DMS79 (cell line): ENCODE measurements at regions not wholly inside any gene's neighbourhood (a gene's known extent, or its start where the extent isn't known, plus 50 kb on each side); places are given as distances from the start of the nearest gene placed in this dataset.

ENCODE experiments used
- DNase-seq: peaks from one replicate; lab custom pipeline; 2025; lab: John Stamatoyannopoulos, UW

DNA sequence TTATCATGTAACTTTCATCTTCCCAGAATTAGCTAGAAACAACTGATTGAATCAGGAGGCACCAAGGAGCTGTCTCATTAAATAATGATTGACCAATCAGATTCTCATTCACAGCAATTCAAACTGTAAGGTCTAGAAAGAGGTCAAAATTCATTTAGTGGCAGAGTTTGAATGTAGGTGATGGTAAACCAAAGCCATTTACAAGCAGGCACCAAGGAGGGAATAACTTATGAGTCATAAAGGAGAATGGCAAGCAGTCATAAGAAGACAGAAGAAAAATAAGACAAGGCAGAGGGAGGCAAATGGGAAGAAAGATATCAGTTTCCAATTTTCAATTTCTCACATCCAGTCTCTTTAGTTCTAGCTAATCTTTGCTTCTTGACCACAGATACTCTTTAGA, 52.9 kb upstream of the DEFB112 start:
- DNase-seq: no peak

DNA sequence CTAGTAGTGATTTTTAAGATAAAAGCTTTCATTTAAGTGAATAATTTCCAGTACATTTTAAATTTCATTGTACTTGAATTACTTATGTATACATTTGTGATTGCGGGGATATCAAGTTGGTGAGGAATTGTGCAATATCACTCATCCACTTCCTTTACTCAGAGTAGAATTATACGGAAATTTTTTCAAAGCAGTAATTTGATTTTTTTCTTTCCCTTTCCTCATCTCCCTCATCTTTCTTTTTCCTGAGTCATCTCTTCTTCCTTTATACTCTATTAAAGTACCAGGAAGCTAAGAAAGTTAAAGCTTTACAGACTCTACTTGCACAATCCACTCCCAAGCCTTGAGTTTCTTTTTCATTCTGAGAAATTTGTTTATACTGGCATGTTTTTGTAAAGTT, 60.9 kb upstream of the DEFB112 start:
- DNase-seq: no peak

DNA sequence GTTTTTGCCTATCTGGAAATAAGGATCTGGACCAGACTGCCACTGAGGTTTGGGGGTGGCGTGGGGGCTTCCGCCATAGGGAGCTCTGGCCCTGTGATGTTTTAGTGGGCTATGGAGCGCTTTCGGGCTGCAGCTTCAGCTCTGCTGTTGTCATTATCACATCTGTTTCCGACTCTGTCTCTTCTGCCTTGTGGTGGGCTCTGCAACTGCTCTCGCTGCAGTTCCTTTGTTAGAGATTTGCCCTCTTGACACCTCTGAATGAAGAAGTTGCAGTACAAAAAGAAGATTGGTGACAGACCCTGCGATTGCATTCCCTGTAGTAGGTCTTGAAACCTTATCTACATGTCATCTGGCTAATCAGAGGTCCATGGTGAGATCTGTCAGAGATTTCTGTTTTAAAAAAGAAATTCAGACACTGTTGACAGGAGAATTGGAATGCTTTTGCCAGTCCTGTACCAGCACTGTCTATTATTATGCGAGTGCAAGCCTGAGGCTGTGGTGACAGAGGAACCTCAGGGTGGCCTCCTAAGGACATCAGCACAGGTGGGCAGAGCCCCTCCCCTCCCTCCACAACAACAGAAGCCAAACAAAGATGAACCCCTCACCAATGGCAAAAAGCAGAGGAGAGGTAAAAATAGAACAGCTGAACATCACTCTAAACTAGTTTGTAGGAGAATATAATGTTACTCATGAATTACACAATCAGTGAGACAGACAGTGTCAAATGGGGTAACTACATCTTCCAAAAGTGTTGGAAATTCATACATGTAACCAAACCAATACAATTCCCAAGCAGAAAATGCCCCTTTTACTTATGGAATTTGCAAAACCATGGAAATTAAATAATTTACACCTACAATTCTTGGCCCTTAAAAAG, 63.5 kb upstream of the DEFB112 start:
- DNase-seq: no peak

DNA sequence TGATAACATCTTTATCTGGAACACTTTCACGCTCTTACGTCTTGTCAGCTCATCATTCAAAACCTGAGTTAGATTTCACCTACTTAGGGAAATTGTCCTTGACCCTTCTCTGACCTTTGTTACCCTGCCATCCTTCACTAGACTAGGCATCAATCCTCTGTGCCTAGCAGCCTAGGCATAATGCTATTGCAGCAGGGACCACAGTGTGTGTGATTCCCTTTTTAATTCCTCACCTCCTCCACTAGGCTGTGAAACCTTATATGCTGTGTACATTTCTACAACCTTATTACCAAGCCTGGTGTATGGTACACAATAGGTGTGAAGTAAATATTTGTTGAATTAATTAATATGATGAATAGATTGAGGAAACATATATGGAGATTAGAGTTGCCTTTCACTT, 66.7 kb upstream of the DEFB112 start:
- DNase-seq: no peak

DNA sequence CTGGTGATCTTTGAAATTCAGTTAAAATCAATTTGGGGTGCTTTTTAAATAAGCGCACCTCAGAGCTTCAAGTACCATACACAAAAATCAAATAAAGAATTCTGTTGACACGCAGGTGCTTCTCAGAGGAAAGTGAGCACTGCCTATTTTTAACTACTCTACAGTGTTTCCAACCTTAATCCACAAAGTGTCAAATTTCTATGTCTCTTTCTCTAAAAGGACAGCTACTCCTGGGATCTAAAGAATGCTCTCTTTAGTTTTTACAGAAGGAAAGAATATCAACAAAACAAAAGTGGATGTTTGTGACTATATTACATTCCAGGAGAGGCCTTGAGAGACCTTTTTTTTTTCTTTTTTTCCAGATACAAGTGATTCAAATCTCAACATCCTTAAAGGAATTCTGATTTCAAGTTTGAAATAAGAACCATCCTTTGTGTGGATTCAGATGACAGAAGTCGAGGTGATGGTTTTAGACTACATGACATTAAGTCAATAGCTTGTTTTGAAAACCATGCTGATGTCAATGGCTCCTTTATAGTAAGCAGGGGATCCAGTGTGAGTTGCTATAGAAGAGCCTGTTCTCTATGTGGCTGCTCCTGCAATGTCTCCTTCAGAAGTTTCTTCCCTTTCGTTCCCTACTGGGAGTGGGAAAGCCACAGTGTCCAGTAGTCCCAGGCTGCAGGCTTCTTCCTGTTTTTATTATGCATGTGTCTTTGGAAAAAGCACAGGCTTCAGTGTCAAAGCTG, 67.2 kb upstream of the DEFB112 start:
- DNase-seq: no peak

DNA sequence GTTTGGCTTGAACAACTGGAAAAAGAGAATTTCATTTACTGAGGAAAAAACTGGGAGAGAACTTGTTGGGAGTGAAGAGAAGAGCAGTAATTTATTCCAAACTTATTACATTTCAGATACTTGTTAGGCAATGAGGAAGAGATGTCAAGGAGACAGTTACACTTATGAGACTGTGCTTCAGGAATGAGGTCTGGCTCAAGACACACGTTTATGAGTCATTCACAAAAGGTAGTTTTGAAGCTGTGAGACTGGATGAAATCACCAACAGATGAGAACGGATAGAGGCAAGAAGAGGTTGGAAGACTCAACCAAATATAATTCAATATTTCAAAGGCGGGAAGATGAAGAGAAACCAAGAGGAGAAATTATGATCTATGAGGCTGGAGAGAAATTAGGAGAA, 70.6 kb upstream of the DEFB112 start:
- no peak for DNase-seq

DNA sequence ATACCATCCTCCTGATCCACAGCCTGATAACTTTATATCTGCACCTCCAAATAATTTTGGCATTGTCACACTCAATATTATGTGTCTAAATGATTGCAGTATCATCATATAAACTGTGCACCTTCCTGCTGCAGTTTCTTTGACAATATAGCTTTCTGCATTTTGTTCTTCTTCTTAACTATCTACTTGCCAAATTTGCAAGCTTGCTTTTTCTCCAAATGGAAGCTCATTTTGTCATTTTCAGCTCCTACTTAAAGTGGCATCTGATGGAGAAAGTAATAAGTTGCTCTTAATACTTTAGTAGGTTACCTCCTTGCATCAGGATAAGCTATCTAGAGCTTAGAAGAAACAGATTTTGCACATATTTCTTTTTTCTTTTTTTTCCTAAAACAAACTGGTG, 74.0 kb upstream of the DEFB112 start:
- no peak for DNase-seq

DNA sequence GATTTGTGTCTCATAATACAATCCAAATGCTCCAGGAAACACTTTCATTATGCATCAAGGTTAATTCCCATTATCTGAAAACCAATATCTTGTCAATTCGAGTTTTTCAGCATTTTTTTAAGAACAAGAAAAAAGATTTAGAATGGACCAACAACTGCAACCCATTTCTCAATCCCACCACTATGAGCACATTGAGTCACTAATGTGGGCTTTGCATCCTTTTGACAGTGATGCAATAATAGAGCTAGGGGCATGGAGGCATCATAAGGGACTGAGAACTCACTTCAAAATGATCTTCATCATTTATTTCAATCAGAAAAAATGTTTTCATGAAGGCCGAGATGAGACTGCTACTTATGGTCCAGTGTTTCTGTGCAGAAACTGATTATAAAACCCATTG, 74.8 kb upstream of the DEFB112 start:
- no peak for DNase-seq

DNA sequence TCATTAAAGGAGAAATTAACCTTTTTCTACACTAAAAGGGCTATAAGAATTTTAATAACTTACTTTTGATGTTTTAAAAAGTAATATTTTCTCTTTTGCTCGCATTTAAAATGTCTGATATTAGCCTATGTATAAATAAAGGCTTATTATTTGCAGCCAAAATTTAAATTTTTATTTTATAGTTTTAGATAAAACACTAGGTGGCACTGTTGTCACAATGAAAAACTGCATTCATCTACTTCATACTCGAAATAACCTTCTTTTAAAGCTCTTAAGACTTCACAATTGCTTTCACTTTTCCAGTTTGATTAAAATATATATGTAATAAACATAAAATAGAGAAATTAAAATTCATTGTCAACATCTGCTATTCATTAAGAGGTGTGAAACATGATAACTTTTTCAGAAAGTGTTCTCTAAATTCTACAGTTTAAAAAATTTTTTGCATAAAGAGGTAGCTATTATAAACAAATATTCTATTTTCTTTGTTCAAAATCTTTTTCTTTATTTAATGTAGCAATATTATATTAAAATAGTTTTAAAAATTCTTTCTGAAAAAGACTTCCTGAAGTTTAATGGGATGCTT, 78.8 kb upstream of the DEFB112 start:
- no peak for DNase-seq

DNA sequence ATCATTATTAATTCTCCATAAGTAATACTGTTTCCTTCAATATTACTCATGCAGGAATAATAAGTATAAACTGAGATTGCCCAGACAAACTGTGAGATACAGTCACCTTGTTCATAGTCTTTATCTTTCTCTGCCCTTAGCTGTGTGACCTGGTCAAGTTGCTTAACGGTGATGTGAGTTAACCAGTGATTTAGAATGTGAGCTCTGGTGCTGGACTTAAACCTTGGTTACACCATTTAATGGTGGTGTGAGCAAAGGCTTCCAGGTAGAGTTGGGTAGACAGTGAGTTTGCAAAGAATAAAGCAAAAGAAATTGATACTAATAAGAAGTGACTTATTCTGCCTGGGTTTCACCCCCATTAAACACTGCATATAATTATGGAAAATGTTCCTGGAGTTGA, 86.2 kb upstream of the DEFB112 start:
- no peak for DNase-seq

DNA sequence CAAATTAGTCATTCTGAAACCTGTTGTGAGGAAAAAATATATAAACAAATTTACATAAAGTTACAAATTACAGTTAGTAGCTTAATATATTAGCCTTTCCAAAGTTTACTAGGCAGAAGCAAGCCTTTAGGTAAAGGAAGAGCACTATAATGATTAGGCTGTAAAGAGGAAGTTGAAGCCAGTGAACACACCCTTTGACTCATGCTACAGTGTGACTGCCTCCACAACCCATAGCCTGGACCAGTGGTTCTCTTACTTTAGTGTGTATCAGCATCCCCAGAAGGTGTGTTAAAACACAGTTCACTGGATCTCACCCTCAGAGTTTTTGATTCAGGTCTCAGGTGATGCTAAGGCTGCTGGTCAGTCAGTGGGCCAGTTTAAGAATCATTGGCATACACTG, 91.4 kb upstream of the DEFB112 start:
- DNase-seq: no peak

DNA sequence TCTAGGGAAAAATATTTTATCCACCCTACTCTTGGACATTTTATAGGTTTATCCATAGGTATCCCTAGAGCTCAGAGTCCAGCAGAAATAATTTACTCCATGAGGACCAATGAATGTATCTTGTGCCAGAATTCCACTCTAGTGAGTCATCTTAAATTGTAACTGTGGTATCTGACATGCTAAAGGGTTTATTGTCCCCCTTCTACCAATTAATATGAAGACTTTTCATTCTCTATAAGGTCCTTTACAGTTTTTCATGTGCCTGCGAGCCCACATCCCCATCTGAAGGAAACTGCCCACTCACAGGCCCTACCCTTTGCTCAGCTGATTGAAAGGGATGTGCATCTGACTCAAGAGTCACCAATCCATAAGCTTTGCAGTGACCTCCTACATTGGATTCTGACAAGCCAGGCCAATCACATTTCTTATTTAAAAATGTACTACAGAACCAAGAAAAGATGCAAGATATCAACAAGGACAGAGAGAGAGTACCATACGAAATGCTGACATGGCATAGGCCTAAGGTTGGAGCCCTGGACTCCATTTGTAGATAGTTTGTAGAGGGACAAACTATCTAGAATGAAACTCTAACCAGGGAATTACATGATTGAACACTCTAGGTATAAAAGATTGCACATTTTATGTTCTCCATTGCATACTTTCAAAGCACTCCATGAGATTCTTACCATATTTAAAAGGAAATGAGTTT, 93.4 kb upstream of the DEFB112 start:
- no peak for DNase-seq

DNA sequence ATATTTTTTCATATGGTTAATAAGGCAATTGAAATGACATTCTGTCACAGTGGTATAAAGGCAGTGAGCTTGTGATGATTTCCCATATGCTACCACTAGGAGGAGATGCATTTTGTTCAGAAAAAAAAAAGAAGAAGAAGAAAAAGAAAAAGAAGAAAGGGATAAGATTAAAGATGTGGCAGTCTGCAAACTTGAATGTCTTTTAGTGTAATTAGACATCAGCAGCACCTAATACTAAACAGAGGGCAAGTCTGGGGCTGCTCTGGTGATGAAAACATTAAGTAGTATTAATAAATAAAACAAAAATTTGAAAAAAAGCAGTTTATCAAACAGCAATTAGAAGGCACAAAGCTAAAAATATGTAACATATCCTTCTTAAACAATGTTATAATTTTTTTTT, 95.4 kb upstream of the DEFB112 start:
- DNase-seq: no peak

DNA sequence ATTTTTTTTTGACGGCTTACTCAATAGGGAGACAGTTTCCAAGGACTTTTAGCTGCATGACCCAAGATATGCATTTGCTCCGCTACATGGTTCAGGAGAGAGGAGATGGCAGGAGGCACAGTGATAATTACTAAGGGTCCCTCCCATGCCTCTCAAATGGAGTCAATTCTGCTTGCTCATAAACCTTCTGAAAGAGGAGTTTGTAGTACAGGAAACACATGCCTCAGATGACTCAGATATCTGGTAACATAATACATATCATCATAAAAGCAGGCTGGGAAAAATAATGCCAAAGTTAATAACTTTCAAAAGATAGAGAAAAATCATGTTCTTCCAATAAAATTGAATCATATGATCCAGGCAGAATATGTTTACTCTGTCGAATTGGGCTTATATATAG, 97.6 kb upstream of the DEFB112 start:
- no peak for DNase-seq

DNA sequence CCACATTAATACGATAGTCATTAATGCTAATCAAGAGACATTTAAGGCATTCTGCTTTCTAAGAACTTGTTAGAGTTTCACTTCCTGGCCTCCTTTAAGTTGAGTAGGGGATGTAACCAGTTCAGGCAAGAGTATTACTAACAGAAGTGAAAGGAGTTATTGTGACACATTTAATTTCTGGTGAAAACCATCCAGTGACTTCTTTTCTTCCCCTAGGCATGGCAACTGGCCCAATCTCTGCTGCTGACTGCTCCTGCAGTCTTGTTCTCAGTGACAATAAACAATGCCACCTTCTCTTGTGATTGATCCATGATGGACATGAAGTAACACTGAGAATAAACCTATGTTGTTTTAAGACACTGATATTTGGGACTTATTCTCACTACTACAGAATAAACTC, 130.9 kb upstream of the DEFB112 start:
- DNase-seq: no peak

DNA sequence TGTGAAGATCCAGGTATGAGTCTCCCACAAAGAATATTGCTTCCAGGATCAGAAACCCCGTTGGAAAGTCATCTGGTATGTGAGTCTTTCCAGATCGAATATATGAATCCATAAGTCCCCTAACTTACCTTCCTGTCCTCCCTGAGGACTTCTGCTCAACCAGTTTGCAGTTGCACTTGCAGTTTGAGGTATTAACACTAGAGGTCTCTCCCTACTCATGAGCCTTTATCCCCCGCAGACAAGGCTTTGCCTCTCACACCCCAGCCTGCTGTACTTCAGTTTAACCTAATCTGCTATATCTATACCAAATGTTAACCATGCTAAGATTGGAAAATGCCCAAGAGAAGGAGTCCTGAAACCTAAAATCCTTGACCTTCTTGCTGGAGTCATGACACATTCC, 135.3 kb upstream of the DEFB112 start:
- DNase-seq: no peak

DNA sequence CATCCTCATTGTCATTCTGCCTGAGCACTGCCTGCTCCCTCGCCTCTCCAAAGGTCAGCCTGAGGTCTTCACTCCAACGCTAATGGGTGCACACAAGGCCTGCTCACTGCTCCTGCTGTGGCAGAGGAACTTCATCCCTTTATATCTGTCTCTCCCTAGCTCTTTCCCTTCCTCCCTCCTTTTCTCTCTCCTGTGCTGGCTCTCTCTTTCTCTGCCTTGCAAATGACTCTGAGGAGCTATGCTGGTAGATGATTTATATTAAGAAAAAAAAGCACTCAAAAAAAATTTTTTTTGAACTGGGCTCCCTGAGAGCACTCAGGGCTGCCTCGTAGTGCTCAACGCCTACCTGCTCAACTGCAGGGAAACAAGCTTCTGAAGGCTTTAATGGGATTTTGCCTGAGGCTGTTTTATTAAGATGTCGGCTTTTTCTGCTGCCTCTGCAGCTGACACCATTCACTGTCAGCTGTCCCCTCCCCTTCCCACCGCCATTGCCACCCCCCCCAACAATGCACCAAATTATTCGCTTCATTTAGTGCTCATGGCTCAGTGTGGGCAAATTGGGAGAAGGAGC, 137.7 kb upstream of the DEFB112 start:
- DNase-seq: peak; percentile 33

DNA sequence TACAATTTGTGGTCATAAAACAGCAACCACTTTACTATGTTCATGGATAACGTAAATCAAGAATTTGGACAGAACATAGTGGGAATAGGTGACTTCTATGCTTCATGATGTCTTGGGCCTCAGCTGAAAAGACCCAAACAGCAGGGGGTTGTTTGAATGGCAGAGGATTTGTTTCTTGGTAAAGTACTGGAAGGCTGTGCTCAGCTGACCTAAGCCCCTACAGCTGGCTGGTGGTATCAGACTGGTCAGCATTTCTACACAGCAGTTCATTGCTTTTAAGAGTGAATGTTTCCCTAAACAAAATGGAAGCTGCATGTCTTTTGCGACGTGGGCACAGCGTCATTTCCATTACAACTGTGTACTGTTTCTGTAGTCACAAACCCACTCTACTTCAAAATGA, 148.5 kb upstream of the DEFB112 start:
- no peak for DNase-seq

DNA sequence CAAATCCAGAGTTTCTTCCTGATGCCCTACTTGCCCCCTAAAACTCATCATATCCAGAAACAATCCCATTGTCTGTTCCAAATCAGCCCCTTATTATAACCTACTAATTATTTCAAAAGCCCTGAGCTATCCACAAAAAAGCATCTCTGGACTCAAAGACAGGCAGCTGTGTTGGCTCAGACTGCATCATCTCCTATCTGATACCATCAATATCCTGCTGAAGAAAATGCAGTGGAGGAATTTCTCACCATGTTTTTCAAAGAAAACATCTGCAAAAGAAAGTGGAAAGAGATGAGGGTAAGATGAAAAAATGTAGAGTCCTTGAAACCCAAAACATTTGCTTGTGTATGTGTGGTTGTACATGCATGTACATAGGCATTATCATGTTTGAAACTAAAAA, 153.0 kb upstream of the DEFB112 start:
- DNase-seq: no peak

DNA sequence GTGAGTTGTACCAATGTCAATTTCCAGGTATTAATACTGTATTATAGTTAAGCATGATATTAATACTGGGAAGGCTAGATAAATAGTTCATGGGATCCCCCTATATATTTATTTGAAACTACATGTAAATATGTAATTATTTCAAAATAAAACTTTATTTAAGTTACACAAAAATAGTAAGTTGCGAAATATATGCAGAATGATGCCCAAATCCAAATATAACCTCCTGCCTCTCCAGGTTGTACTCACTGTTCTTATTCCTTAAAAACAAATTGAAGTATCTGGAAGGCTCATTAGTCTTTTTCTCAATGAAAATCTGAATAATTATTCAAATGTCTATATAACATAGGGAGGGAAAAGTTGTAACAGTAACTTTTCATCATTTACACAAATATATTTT, 161.9 kb upstream of the DEFB112 start:
- no peak for DNase-seq

DNA sequence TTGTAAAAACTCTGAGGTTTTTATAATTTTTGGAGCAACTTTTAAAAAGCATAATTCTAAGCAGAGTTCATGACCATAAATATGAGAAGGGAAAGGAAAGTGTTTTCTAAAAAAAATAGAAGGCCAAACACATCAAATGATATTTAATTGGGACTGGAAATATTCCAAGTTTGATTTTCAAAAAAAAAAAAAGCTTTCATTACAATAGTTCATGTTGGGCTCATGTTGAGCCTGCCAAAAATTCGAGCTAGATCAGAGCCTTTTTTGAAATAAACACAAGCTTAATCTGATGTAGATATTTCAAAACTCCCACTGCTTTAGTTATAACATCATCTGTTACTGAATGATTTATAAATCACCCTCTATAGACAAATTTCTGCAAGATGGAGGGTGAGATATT, 163.4 kb upstream of the DEFB112 start:
- DNase-seq: no peak

DNA sequence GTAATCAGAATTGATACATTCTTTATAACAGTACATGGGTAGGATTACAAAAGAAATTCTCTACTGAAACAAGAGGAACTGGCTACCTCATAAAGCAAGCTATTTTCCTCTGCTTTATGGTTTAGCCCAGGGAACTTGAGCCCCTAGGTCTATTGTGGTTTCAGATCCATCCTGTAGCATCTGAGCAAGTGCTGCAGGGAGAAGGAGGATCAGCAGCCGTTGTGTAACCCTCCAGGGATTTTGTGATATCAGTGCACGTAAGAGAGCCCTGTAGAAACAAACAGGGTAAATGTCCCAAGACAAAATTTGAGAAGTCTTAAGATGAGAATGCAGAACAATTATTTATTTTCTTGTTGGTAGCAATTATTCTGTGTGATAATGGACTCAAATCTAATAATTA, 165.2 kb upstream of the DEFB112 start:
- no peak for DNase-seq
